Stimulated activated CD4-positive, alpha-beta T cell treated with anti-CD3 and anti-CD28 coated beads, Interleukin-1b, Interleukin-23, amount 100 ng/mL, for 4 hours (primary cell): ENCODE measurements at regions not wholly inside any gene's neighbourhood (a gene's known extent, or its start where the extent isn't known, plus 50 kb on each side); places are given as distances from the start of the nearest gene placed in this dataset.
"Not testable (repeated sequence)": the region's sequence is repeated elsewhere in the genome, so short reads cannot be mapped to it uniquely, and the experiment has no call there.

Experiments
- DNase-seq, 2 donors: peaks; one replicate each; pipeline ENCODE4 v3.0.0-alpha.2; 2020; ENCODE audit warnings: low read depth in 2 of 2

- no peak for DNase-seq
Measured at GRCh38 chr22:48416396-48417224, 1411.1 kb downstream of the BRD1 start.

GRCh38 chr22:48415520-48415919 is 1412.2 kb downstream of the BRD1 start:
- DNase-seq, result no peak

GRCh38 chr22:48414651-48415050 is 1413.0 kb downstream of the BRD1 start:
- DNase-seq, result no peak

- not testable (repeated sequence) for DNase-seq
Measured at GRCh38 chr22:48412931-48413330, 1414.7 kb downstream of the BRD1 start.

- DNase-seq, result no peak
Measured at GRCh38 chr22:48410536-48410935, 1417.1 kb downstream of the BRD1 start.

GRCh38 chr22:48407256-48407955 is 1420.3 kb downstream of the BRD1 start:
- no peak for DNase-seq

GRCh38 chr22:48406161-48406560 is 1421.5 kb downstream of the BRD1 start:
- no peak for DNase-seq

- no peak for DNase-seq
Measured at GRCh38 chr22:48405741-48406140, 1421.9 kb downstream of the BRD1 start.

- DNase-seq, result no peak
Measured at GRCh38 chr22:48404801-48405447, 1422.7 kb downstream of the BRD1 start.

- no peak for DNase-seq
Measured at GRCh38 chr22:48403521-48404403, 1423.9 kb downstream of the BRD1 start.

- no peak for DNase-seq
Measured at GRCh38 chr22:48402591-48403031, 1425.1 kb downstream of the BRD1 start.

- DNase-seq, result not testable (repeated sequence)
Measured at GRCh38 chr22:48401523-48401922, 1426.2 kb downstream of the BRD1 start.

- no peak for DNase-seq
Measured at GRCh38 chr22:48398181-48398905, 1429.3 kb downstream of the BRD1 start.

- DNase-seq, result no peak
Measured at GRCh38 chr22:48397531-48398180, 1430.0 kb downstream of the BRD1 start.

- no peak for DNase-seq
Measured at GRCh38 chr22:48396785-48397530, 1430.7 kb downstream of the BRD1 start.

- no peak for DNase-seq
Measured at GRCh38 chr22:48396091-48396784, 1431.4 kb downstream of the BRD1 start.

- no peak for DNase-seq
Measured at GRCh38 chr22:48395201-48395600, 1432.5 kb downstream of the BRD1 start.

GRCh38 chr22:48394787-48395186 is 1432.9 kb downstream of the BRD1 start:
- no peak for DNase-seq

- no peak for DNase-seq
Measured at GRCh38 chr22:48393885-48394284, 1433.8 kb downstream of the BRD1 start.
